A673 (cell line): ENCODE measurements at regions not wholly inside any gene's neighbourhood (a gene's known extent, or its start where the extent isn't known, plus 50 kb on each side); places are given as distances from the start of the nearest gene placed in this dataset.

Experiments
- CTCF ChIP-seq: fragments of 300-800, 200-600 bp; sonication (generic); conservative IDR thresholded peaks from 2 replicates; pipeline ENCODE4 v1.5.1; 2017; ENCODE audit warnings: low read depth, mild to moderate bottlenecking, antibody characterized with exemption, low read length, moderate library complexity, mixed read lengths
- EZH2 ChIP-seq: fragments of 200-600 bp; sonication (generic); IDR thresholded peaks from 2 replicates; pipeline ENCODE4 v1.6.1; 2017; ENCODE audit warnings: borderline replicate concordance, low read depth, mild to moderate bottlenecking, mixed read lengths, antibody characterized with exemption, low read length; ENCODE audit not compliant: poor library complexity, severe bottlenecking

GRCh38 chr16:6880263-6880662 lies 452.4 kb upstream of the RBFOX1 start:
- no peak for TF ChIP-seq CTCF
- TF ChIP-seq EZH2: no peak
